Ovary (tissue), 3 donors: ENCODE measurements at regions not wholly inside any gene's neighbourhood (a gene's known extent, or its start where the extent isn't known, plus 50 kb on each side); places are given as distances from the start of the nearest gene placed in this dataset.

Experiments
- POLR2A ChIP-seq: fragments of 450-650 bp; IDR thresholded peaks from one replicate; pipeline ENCODE4 v1.6.1; 2017; ENCODE audit warnings: antibody characterized with exemption, mild to moderate bottlenecking, moderate library complexity
- TF ChIP-seq, protein P1 (sequence below), 3 donors: fragments of 450-650 bp in 2 of 3; fragments of 200-600 bp in 1 of 3; IDR thresholded peaks; one replicate each; pipeline versions ENCODE4 v1.5.1 to v1.8.0; 2016 to 2022; ENCODE audit warnings: antibody characterized with exemption in 3 of 3, mild to moderate bottlenecking in 1 of 3
- donor health status: DM: no; HTN: no; CAD: no.

DNA sequence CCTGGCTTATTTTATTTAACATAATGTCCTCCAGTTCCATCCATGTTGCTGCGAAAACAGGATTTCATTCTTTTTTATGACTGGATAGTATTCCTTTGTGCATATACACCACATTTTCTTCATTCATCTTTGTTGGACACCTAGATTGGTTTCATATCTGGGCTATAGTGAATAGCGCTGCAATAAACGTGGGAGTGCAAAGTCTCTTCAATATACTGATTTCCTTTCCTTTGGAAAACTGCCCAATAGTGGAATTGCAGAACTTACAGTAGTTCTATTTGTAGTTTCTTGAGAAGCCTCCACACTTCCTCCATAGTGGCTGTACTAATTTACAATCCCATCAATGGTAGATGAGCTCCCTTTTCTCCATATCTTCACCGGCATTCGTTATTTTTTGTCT, 72.5 kb upstream of the KLHL25 start:
- TF ChIP-seq, protein P1, sequence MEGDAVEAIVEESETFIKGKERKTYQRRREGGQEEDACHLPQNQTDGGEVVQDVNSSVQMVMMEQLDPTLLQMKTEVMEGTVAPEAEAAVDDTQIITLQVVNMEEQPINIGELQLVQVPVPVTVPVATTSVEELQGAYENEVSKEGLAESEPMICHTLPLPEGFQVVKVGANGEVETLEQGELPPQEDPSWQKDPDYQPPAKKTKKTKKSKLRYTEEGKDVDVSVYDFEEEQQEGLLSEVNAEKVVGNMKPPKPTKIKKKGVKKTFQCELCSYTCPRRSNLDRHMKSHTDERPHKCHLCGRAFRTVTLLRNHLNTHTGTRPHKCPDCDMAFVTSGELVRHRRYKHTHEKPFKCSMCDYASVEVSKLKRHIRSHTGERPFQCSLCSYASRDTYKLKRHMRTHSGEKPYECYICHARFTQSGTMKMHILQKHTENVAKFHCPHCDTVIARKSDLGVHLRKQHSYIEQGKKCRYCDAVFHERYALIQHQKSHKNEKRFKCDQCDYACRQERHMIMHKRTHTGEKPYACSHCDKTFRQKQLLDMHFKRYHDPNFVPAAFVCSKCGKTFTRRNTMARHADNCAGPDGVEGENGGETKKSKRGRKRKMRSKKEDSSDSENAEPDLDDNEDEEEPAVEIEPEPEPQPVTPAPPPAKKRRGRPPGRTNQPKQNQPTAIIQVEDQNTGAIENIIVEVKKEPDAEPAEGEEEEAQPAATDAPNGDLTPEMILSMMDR (IDR thresholded peaks at IDR 0.05): no peak
- no peak for TF ChIP-seq POLR2A
